Ramos (cell line): ENCODE measurements at regions not wholly inside any gene's neighbourhood (a gene's known extent, or its start where the extent isn't known, plus 50 kb on each side); places are given as distances from the start of the nearest gene placed in this dataset.

Experiments used
- in situ Hi-C: fragments of 300-500 bp; cut with MboI; formaldehyde crosslinking; loops from one replicate; pipeline ENCODE4 v1.14.3; 2022; ENCODE audit warnings: low sequenced_read_pairs; ENCODE audit not compliant: unreplicated experiment

GRCh38 chr2:196453613-196454047 lies 185.9 kb upstream of the CCDC150 start:
- in situ Hi-C loops, result loop anchor here (25.0 kb wide), 1 partner anchor 366 kb away; no protein-coding TSS in a partner anchor

- in situ Hi-C loops, result loop anchor here (25.0 kb wide), 1 partner anchor 367 kb away; no protein-coding TSS in a partner anchor
Observed at GRCh38 chr2:196454492-196454891, 185.0 kb upstream of the CCDC150 start.

DNA sequence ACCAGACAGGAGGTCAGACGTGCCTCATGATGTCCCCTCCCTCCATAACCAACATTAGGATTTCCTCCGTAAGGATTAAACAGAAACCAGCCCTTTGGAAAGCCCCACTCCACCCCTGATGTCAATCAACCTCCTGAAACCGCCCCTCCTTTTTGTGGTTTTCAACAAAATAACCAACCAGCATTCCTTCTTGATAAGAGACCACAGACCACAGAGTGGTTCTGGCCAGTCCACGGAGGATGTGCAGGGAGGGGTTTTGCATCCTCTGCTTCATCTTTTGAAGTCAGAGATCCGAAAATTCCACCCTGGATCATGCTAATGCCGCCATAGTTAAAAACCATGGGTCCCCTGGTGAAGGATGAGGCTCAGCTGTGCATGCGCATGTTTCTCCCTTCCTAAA lies 180.0 kb upstream of the CCDC150 start:
- in situ Hi-C loops, result loop anchor here (25.0 kb wide), 1 partner anchor 372 kb away; no protein-coding TSS in a partner anchor

DNA sequence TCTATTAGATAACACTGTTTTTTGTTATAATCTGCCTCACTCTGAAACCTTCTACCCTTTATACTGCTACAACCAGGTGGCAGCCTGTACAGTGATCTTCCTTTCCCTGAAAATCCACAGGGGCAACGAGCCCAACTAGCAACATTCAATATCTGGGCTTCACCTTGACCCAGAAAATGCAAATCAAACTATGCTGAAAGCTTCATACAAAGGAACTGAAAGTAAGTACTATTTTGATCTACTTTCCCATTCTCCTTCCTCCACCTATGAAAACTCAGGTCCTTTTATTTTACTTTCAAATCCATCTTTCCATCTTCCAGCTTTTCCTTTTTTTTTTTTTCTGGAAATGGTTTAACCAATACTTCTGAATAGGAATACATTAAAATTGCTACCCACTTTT lies 175.8 kb upstream of the CCDC150 start:
- in situ Hi-C loops, result loop anchor here (25.0 kb wide), 1 partner anchor 376 kb away; no protein-coding TSS in a partner anchor

DNA sequence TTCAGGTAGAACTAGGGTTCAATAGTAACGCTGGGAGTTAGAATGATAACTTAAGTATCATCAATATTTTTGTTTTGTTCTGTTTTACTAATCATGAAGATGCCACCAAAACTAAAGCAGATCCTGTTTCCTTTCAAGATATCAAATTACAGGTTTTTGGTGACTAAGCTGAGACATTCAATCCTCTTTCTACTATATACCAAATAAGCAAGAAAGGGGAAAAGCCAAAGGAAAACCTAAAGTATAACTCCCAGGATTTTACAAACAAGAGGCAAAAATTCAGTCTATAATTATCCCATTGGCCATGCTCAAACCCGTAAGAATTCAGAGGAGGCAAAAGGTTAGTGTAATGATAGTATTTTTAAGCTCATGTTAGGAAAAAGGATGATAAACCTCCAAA lies 175.2 kb upstream of the CCDC150 start:
- in situ Hi-C loops, result loop anchor here (25.0 kb wide), 1 partner anchor 377 kb away; no protein-coding TSS in a partner anchor

DNA sequence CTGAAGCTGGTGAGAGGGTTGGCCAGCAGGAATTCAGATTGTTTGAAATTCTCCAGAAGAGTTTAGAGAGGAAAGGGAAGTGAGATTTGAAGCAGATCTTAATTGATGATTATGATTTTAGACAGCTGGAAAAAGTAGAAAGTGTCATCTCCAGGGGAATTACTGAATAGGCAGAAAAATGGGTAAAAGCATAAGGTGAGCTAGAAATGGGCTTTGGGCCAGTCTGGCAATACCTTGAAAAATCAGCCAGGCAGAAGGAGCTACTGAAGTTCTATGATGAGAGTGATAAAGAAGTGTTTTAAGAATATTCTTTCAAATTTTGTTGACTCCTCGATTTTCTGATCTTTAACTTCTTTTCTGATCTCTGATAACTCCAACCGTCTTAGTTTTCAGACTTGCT lies 172.9 kb upstream of the CCDC150 start:
- in situ Hi-C loops, result loop anchor here (25.0 kb wide), 1 partner anchor 379 kb away; no protein-coding TSS in a partner anchor

DNA sequence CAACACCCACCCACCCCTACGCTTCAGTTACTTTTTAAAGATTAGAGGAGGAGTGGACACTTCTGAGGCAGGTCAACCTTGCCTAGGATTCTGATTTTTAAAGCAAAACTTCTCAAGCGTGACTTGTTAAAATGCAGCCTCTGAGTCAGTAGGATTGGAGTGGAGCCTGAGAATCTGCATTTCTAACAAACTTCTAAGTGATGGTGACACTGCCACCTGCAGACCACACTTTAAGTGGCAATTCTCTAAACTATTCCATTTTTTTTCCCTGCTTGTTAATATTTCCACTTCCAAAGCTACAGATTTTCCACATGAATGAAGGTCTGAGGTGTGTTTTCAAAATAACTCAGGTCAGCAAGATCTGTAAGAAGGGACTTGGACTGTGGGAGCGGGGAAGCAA lies 171.1 kb upstream of the CCDC150 start:
- in situ Hi-C loops, result loop anchor here (25.0 kb wide), 1 partner anchor 381 kb away; no protein-coding TSS in a partner anchor

GRCh38 chr2:196473617-196474016 lies 165.9 kb upstream of the CCDC150 start:
- in situ Hi-C loops, result loop anchor here (25.0 kb wide), 1 partner anchor 386 kb away; no protein-coding TSS in a partner anchor

GRCh38 chr2:196475611-196476010 lies 163.9 kb upstream of the CCDC150 start:
- in situ Hi-C loops, result no loop called here

DNA sequence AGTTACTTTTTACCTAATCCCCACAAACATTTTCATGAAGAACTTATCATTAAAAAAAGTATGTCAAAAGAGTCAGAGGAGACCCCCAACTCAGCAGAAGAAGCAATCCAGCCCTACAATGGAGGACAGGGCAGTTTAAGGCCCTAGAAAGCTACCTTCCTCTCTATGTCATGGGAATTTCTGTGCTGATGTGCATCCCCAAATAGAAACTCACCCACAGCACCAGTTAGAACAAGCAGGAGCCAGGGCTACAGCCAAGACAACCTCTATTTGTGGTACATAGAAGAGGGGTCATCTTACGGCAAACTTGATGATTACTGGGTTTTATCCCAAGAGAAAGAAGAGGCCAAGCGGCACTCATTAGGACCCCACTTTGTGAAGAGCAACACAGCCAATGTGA lies 160.9 kb upstream of the CCDC150 start:
- in situ Hi-C loops, result no loop called here

GRCh38 chr2:196479350-196479749 lies 160.2 kb upstream of the CCDC150 start:
- in situ Hi-C loops, result no loop called here

DNA sequence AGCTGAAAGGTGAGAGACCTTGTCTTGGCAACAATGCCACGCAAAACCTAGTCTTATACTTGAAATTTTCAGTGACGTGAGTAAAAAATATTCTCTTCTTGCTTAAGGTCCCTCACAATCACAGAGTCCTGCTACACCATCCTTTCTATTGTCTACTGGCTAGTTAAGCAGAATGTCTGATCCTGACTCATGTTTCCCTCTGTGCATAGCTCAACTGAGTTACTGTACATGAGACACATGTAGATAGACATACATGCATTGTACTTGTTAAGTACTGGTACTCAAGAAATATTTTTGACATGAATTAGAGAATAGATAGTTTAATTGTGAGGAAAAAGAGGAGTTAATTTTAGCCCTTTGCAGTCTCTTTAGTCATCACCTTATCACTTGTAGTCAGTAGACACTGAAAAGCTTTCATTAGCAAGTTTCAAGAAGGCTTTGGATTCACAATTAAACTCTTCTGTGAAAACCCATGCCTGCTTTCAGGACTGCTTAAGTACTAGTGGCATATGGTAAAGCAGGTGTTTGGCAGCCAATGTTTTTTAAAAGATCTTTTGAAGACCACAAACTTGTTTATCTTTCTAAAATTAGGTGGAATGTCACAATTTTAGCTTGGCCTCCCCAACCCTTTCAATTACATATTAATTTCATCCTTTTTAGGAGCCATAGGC lies 158.7 kb upstream of the CCDC150 start:
- in situ Hi-C loops, result no loop called here

- in situ Hi-C loops, result no loop called here
Observed at GRCh38 chr2:196481324-196481697, 158.2 kb upstream of the CCDC150 start.

DNA sequence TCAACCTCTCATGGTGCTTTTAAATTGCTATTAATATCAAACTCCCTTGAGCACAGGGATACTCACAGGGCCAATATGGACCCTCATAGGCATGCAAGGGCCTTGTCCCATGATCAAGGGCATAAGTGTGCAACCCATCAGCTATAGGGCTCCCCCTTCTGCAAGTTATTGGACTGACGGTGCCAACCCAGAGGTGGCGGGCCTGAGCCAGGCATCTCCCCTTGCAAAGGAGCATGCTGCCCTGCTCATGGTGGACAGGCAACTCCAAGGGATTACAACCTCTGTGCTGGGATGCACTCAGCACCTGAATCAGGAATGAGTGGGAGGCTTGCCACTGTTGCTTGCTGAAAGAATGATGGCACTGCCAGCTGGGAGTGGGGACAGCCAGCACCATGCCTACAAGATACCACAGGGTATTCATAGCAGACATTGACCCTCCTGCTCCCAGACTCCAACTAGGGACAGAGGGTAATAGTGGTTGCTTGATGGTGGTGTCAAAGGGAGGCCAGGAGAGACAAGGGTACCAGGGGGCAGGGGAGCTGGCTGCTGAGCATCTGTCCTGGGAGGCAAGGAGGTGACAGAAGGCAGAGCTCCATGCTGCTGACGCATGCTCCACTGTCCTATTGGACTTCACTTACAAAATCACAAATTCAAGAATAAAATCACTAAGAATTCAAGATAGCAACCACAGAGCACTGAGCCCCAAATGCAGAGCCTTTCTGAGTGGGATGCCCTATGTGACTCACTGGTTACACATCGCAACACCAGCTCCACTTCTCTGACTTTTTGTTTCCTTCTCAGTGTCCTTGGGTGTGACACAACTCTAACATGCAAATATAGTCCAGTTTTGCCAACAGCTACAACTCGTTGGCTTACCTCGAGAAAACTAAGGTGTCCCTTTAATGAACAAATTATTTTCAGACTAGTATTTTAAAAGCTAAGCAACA lies 157.1 kb upstream of the CCDC150 start:
- in situ Hi-C loops, result no loop called here

GRCh38 chr2:196486146-196486545 lies 153.4 kb upstream of the CCDC150 start:
- in situ Hi-C loops, result no loop called here

DNA sequence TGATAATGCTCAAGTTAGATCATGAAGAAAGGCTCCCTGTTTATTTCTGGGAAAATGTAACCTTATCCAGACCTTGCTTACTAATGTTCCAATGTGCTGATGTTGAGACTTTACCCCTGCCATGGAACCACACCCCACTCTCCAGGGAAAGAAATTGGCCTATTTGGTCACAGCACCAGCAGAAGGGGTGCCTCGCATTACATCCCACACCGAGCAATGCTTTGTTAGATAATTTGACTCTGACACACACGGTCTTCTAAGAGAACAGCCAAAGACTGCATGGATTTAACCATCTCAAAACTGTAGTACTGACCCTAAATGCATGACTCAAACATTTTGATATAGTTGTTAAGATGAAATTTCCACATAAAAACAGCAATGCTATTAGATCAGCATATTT lies 152.1 kb upstream of the CCDC150 start:
- in situ Hi-C loops, result no loop called here

GRCh38 chr2:196489371-196489770 lies 150.1 kb upstream of the CCDC150 start:
- in situ Hi-C loops, result no loop called here

DNA sequence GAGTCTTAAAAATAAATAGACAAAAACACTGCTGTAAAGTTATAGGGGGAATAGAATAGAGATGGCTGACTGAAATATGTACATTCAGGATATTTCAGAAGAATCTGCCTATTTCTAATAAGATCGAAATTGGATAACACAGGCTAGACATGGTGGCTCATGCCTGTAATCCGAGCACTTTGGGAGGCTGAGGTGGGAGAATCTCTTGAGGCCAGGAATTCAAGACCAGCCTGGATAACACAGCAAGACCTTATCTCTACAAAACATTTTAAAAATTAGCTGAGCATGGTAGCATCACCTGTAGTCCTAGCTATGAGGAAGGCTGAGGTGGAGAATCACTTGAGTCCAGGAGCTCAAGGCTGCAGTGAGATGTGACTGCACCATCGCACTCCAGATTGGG lies 146.6 kb upstream of the CCDC150 start:
- in situ Hi-C loops, result no loop called here

DNA sequence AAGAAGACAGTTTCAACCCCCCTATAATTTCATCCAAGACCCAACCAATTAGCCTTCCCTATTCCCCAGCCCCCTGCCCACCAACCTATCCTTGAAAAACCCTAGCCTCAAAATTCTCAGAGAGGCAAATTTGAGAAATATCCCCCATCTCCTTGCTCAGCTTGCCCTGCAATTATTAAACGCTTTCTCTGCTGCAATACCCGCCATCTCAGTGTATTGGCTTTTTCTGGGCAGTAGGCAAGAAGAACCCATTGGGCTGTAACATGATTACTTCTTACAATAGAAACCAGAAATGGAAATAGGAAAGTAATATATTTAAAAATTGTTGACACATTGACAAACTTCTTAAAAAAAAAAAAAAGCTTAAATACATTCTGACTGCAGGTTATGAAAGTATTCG lies 140.6 kb upstream of the CCDC150 start:
- in situ Hi-C loops, result no loop called here

GRCh38 chr2:196499686-196500085 lies 139.8 kb upstream of the CCDC150 start:
- in situ Hi-C loops, result no loop called here
